Ovary (tissue), 7 donors: ENCODE measurements at regions not wholly inside any gene's neighbourhood (a gene's known extent, or its start where the extent isn't known, plus 50 kb on each side); places are given as distances from the start of the nearest gene placed in this dataset.

Experiments used
- DNase-seq, 5 donors: peaks; one replicate each; pipeline ENCODE4 v3.0.0-alpha.2; 2019 to 2020
- H3K27ac ChIP-seq, 2 donors: fragments of 200-600 bp; one replicate each; pipeline versions ENCODE4 v1.5.1 to v1.8.0; 2019 to 2022
- H3K27me3 ChIP-seq: fragments of 200-600 bp; one replicate; pipeline ENCODE4 v1.8.0; 2022
- H3K36me3 ChIP-seq: fragments of 200-600 bp; sonication (generic); one replicate; pipeline ENCODE4 v1.5.1; 2019
- H3K4me1 ChIP-seq: one replicate; pipeline ENCODE4 v1.8.1; 2013; ENCODE audit warnings: mild to moderate bottlenecking, moderate library complexity; ENCODE audit not compliant: insufficient read depth
- H3K4me3 ChIP-seq: fragments of 200-600 bp; sonication (generic); one replicate; pipeline ENCODE4 v1.5.1; 2017
- H3K9me3 ChIP-seq, 2 donors: fragments of 200-600 bp in 1 of 2; sonication (generic) in 1 of 2; one replicate each; pipeline versions ENCODE4 v1.5.1 to v1.8.1; 2013 to 2019; ENCODE audit warnings: mild to moderate bottlenecking in 1 of 2, moderate library complexity in 1 of 2
- EP300 ChIP-seq: sonication (generic); formaldehyde crosslinking; IDR thresholded peaks from one replicate; pipeline ENCODE4 v1.6.1; 2017; ENCODE audit warnings: antibody characterized with exemption
- POLR2A ChIP-seq: fragments of 450-650 bp; IDR thresholded peaks from one replicate; pipeline ENCODE4 v1.6.1; 2017; ENCODE audit warnings: antibody characterized with exemption, mild to moderate bottlenecking, moderate library complexity
- WGBS, 3 donors: extraction: QIAGEN DNeasy Blood & Tissue Kit in 1 of 3; methylation state at CpG; one replicate each; pipeline versions ENCODE4 v1.1.5 to v1.1.7; 2013 to 2017; 5-methylcytosine and 5-hydroxymethylcytosine counted together
- intact Hi-C, 4 donors: fragments of 100-400 bp; cut with DNase I; formaldehyde crosslinking; loops; one replicate each; pipeline versions ENCODE4 v1.11.0 to v1.15.1; 2022 to 2023
- TF ChIP-seq, protein P1 (sequence below), 3 donors: fragments of 450-650 bp in 2 of 3; fragments of 200-600 bp in 1 of 3; IDR thresholded peaks; one replicate each; pipeline versions ENCODE4 v1.5.1 to v1.8.0; 2016 to 2022; ENCODE audit warnings: antibody characterized with exemption in 3 of 3, mild to moderate bottlenecking in 1 of 3
- donor health status: DM: no; HTN: no; CAD: no; lungs with moderate emphysema.
- donor health status: DM: no; HTN: no; CAD: no.
- donor health status: Bipolar disorder and iron deficiency.
- donor health status: DM: no; HTN: no; CAD: no.
- donor health status: DM: yes; HTN: yes; CAD: no.

DNA sequence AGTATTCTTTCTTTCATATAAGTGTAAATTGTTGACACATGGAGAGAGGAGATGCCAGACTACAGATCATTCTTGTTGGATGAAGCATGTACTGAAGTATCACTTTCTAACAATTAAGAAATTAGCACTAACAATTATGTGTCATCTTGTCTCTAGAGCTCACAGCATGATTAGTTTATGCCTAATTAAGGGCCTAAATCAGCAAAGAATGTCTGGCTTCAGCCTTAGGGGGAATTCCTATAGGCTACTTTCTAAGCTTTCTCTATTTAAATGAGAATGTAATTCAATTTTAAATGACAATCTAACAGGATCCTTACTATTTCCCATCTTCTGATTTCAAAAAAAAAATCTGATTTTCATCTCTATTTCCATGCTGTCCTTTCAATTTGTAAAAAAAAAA is 371.0 kb downstream of the EPHA7 start:
- Histone ChIP-seq H3K9me3 (no peaks in the 10 kb centered on the region), H3K27ac (no peak overlapping the region), H3K4me3 (no peak overlapping the region), H3K36me3 (no peaks in the 10 kb centered on the region), H3K27me3 (no peaks in the 10 kb centered on the region), H3K4me1 (no peaks in the 10 kb centered on the region)
- TF ChIP-seq, protein P1, sequence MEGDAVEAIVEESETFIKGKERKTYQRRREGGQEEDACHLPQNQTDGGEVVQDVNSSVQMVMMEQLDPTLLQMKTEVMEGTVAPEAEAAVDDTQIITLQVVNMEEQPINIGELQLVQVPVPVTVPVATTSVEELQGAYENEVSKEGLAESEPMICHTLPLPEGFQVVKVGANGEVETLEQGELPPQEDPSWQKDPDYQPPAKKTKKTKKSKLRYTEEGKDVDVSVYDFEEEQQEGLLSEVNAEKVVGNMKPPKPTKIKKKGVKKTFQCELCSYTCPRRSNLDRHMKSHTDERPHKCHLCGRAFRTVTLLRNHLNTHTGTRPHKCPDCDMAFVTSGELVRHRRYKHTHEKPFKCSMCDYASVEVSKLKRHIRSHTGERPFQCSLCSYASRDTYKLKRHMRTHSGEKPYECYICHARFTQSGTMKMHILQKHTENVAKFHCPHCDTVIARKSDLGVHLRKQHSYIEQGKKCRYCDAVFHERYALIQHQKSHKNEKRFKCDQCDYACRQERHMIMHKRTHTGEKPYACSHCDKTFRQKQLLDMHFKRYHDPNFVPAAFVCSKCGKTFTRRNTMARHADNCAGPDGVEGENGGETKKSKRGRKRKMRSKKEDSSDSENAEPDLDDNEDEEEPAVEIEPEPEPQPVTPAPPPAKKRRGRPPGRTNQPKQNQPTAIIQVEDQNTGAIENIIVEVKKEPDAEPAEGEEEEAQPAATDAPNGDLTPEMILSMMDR (IDR thresholded peaks at IDR 0.05) = no peak
- TF ChIP-seq EP300 = no peak
- no peak for TF ChIP-seq POLR2A
- intact Hi-C loops = no loop called here
- DNase-seq = no peak

- intact Hi-C loops = no loop called here
- 61 to 74% (median 72%) methylated on average over 3 of the region's 3 CpGs for WGBS, 3 donors
- H3K27me3 ChIP-seq = no peaks in the 10 kb centered on the region
- H3K4me3 ChIP-seq = no peak overlapping the region
- no peaks in the 10 kb centered on the region for H3K36me3 ChIP-seq
- no peaks in the 10 kb centered on the region for H3K9me3 ChIP-seq
- H3K27ac ChIP-seq = no peak overlapping the region
- TF ChIP-seq POLR2A = no peak
- no peak for TF ChIP-seq EP300
- TF ChIP-seq, protein P1 (IDR thresholded peaks at IDR 0.05) = no peak
- no peak for DNase-seq
- no peaks in the 10 kb centered on the region for H3K4me1 ChIP-seq
Observed at GRCh38 chr6:93047033-93047432, 372.3 kb downstream of the EPHA7 start.

GRCh38 chr6:93045156-93045555 is 374.2 kb downstream of the EPHA7 start:
- no peak overlapping the region for H3K4me3 ChIP-seq
- H3K4me1 ChIP-seq = no peaks in the 10 kb centered on the region
- H3K9me3 ChIP-seq = no peaks in the 10 kb centered on the region
- no peaks in the 10 kb centered on the region for H3K36me3 ChIP-seq
- 8 to 20% (median 16%) methylated on average over 1 of the region's 1 CpG for WGBS, 3 donors
- DNase-seq = no peak
- no peaks in the 10 kb centered on the region for H3K27me3 ChIP-seq
- intact Hi-C loops = no loop called here
- TF ChIP-seq POLR2A (no peak), EP300 (no peak)
- TF ChIP-seq, protein P1 (IDR thresholded peaks at IDR 0.05) = no peak
- H3K27ac ChIP-seq = no peak overlapping the region

DNA sequence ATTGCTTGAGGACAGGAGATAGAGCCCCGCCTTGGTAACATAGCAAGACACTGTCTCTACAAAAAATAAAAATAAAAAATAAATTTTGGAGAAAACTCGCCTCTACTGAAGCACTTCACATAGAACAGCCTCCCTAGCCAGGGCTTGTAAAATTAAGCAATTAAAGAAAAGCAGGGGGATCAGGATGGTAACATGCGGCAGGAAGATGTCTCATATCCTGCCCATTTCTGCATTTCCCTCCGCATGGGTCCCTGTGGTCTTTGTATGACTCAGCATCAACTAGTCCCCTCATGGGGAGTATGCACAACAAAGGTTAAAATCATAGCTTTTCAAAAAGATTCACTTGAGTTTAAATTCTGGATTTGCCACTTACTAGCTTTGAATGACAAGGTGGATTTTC is 379.0 kb downstream of the EPHA7 start:
- Histone ChIP-seq H3K4me3 (no peak overlapping the region), H3K27me3 (no peaks in the 10 kb centered on the region), H3K9me3 (no peaks in the 10 kb centered on the region), H3K27ac (no peak overlapping the region), H3K4me1 (no peaks in the 10 kb centered on the region), H3K36me3 (no peaks in the 10 kb centered on the region)
- no peak for DNase-seq
- TF ChIP-seq POLR2A (no peak), EP300 (no peak)
- TF ChIP-seq, protein P1 (IDR thresholded peaks at IDR 0.05) = no peak
- 87 to 91% (median 90%) methylated on average over 4 of the region's 4 CpGs for WGBS, 3 donors
- intact Hi-C loops = no loop called here

DNA sequence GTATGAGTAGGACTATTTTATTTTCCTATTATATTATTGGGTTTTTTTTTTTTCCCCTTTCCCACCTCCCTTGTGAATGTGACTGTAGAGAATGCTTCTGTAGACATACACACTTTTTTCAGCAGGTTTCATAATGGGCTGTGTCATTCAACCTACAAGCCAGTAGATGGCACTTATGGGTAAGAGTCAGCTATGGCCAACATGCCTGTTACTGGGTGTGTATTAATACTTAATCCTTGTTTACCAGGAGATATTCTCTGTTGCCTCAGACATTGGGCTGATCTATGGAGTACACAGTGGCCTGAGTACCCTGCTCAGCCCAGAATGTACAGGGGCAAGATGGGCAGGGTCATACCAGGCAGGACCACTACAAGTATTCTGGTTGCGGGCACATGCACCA is 382.5 kb downstream of the EPHA7 start:
- no peaks in the 10 kb centered on the region for H3K36me3 ChIP-seq
- WGBS, 3 donors = 80 to 100% (median 95%) methylated on average over 1 of the region's 1 CpG
- no peaks in the 10 kb centered on the region for H3K27me3 ChIP-seq
- no peak overlapping the region for H3K4me3 ChIP-seq
- no peaks in the 10 kb centered on the region for H3K4me1 ChIP-seq
- DNase-seq = no peak
- intact Hi-C loops = no loop called here
- no peak overlapping the region for H3K27ac ChIP-seq
- TF ChIP-seq, protein P1 (IDR thresholded peaks at IDR 0.05) = no peak
- no peak for TF ChIP-seq EP300
- no peak for TF ChIP-seq POLR2A
- H3K9me3 ChIP-seq = no peaks in the 10 kb centered on the region
